ENCODE measurements at regions not wholly inside any gene's neighbourhood (a gene's known extent, or its start where the extent isn't known, plus 50 kb on each side); places are given as distances from the start of the nearest gene placed in this dataset.

DNA sequence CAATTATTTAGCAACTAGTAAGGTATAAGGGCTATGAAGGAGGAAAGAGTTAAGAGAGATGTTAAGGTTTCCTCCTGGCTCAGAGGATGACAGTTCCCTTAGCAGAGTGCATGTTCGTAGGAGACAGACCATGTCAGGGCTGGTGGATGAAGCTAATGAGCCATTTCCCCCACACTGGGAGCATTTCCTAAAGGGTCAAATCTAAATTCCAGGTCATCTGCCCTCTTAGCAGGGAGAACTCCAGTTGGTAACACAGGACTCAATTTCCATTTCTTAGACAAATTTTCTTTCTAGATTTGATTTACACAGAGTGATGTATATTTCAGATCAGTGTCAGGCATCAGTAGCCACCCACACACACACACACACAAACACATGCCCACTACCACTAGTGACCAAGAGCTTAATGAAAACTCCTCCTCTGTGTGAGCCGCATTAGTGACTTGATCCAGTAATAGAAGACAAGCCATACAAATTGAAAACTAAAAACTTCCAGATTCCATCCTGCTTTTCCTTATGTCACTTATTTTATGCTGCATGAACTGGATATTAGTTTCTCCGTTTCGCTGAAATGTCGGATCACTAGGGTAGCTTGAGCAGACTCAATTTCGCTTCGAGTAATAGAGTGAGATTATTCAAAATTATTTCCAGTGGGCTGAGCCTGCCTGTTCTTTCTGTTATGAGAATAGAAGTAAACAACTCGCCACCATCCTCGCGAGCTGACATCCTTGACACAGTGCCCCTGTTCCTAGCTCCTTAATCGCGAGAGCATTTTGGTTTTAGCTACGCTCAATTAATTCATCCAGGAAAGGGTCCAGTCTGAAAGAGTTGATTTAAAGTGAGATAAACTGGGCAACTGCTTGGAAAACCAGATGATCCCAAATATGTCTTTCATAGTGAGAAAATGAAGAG is 582.6 kb downstream of the SOX6 start:
- Mint-ChIP-seq H3K9me3 (ENCODE audit: unreplicated experiment) (no peaks in the 10 kb centered on the region), H3K36me3 (ENCODE audit: unreplicated experiment) (no peaks in the 10 kb centered on the region), H3K27ac (ENCODE audit: unreplicated experiment) (peak overlapping the region; percentile 94), H3K4me1 (ENCODE audit: unreplicated experiment) (peaks cover 44% of the 10 kb centered on the region), H3K4me3 (ENCODE audit: unreplicated experiment) (no peak overlapping the region), H3K27me3 (ENCODE audit: unreplicated experiment) (peaks cover 2% of the 10 kb centered on the region)
- TF ChIP-seq, protein P1, sequence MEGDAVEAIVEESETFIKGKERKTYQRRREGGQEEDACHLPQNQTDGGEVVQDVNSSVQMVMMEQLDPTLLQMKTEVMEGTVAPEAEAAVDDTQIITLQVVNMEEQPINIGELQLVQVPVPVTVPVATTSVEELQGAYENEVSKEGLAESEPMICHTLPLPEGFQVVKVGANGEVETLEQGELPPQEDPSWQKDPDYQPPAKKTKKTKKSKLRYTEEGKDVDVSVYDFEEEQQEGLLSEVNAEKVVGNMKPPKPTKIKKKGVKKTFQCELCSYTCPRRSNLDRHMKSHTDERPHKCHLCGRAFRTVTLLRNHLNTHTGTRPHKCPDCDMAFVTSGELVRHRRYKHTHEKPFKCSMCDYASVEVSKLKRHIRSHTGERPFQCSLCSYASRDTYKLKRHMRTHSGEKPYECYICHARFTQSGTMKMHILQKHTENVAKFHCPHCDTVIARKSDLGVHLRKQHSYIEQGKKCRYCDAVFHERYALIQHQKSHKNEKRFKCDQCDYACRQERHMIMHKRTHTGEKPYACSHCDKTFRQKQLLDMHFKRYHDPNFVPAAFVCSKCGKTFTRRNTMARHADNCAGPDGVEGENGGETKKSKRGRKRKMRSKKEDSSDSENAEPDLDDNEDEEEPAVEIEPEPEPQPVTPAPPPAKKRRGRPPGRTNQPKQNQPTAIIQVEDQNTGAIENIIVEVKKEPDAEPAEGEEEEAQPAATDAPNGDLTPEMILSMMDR (IDR thresholded peaks at IDR 0.05), result no peak
- DNase-seq (ENCODE audit: extremely low spot score, unreplicated experiment), result no peak

DNA sequence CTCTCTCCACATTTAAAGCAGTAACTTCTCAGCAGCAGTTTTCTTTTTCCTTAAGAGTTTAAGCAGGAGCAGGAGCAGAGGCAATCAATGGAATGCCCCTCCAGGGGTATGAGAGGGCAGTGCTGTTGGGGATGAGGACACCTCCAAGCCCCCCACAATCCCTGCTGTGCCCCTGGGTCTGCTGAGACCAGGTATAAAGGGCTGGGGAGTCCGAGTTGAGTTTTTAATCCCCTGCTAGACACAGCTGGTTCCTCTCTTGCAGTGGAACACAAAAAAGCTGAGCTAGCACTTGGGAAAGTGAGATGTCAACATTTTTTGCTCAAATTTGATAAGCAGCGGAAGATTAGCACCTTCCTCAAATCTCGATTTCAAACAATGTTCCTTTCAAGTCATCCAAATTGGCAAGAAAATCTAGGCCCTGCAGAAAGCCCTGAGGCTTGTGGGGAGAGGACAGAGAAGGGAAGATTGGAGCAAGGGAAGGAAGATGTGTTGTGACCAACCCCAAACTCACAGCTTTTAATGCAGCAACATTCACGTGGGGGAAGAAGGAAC is 581.9 kb downstream of the SOX6 start:
- Mint-ChIP-seq H3K4me1 (ENCODE audit: unreplicated experiment) (peaks cover 46% of the 10 kb centered on the region), H3K9me3 (ENCODE audit: unreplicated experiment) (no peaks in the 10 kb centered on the region), H3K4me3 (ENCODE audit: unreplicated experiment) (no peak overlapping the region), H3K27me3 (ENCODE audit: unreplicated experiment) (peaks cover 2% of the 10 kb centered on the region), H3K27ac (ENCODE audit: unreplicated experiment) (peak overlapping the region; percentile 94), H3K36me3 (ENCODE audit: unreplicated experiment) (no peaks in the 10 kb centered on the region)
- TF ChIP-seq, protein P1 (IDR thresholded peaks at IDR 0.05), result no peak
- DNase-seq (ENCODE audit: extremely low spot score, unreplicated experiment), result no peak

GRCh38 chr11:15775015-15775541 is 581.3 kb downstream of the SOX6 start:
- DNase-seq (ENCODE audit: extremely low spot score, unreplicated experiment), result no peak
- no peaks in the 10 kb centered on the region for H3K36me3 Mint-ChIP-seq (ENCODE audit: unreplicated experiment)
- H3K9me3 Mint-ChIP-seq (ENCODE audit: unreplicated experiment), result no peaks in the 10 kb centered on the region
- TF ChIP-seq, protein P1 (IDR thresholded peaks at IDR 0.05), result no peak
- peaks cover 2% of the 10 kb centered on the region for H3K27me3 Mint-ChIP-seq (ENCODE audit: unreplicated experiment)
- no peak overlapping the region for H3K4me3 Mint-ChIP-seq (ENCODE audit: unreplicated experiment)
- peak overlapping the region; percentile 94 for H3K27ac Mint-ChIP-seq (ENCODE audit: unreplicated experiment)
- H3K4me1 Mint-ChIP-seq (ENCODE audit: unreplicated experiment), result peaks cover 51% of the 10 kb centered on the region

- peaks cover 53% of the 10 kb centered on the region for H3K4me1 Mint-ChIP-seq (ENCODE audit: unreplicated experiment)
- TF ChIP-seq, protein P1 (IDR thresholded peaks at IDR 0.05), result no peak
Observed at GRCh38 chr11:15775797-15776196, 580.5 kb downstream of the SOX6 start.

GRCh38 chr11:15776366-15776765 is 580.0 kb downstream of the SOX6 start:
- H3K4me3 Mint-ChIP-seq (ENCODE audit: unreplicated experiment), result no peak overlapping the region
- TF ChIP-seq, protein P1 (IDR thresholded peaks at IDR 0.05), result no peak
- H3K36me3 Mint-ChIP-seq (ENCODE audit: unreplicated experiment), result no peaks in the 10 kb centered on the region
- peaks cover 2% of the 10 kb centered on the region for H3K27me3 Mint-ChIP-seq (ENCODE audit: unreplicated experiment)
- peaks cover 55% of the 10 kb centered on the region for H3K4me1 Mint-ChIP-seq (ENCODE audit: unreplicated experiment)
- DNase-seq (ENCODE audit: extremely low spot score, unreplicated experiment), result no peak
- no peaks in the 10 kb centered on the region for H3K9me3 Mint-ChIP-seq (ENCODE audit: unreplicated experiment)
- H3K27ac Mint-ChIP-seq (ENCODE audit: unreplicated experiment), result peak overlapping the region; percentile 89

More at GRCh38 chr11:15775797-15776196, 580.5 kb downstream of the SOX6 start:
- Mint-ChIP-seq H3K27me3 (ENCODE audit: unreplicated experiment) (peaks cover 2% of the 10 kb centered on the region), H3K9me3 (ENCODE audit: unreplicated experiment) (no peaks in the 10 kb centered on the region), H3K4me3 (ENCODE audit: unreplicated experiment) (peak overlapping the region; percentile 28), H3K27ac (ENCODE audit: unreplicated experiment) (peak overlapping the region; percentile 89), H3K36me3 (ENCODE audit: unreplicated experiment) (no peaks in the 10 kb centered on the region)
- DNase-seq (ENCODE audit: extremely low spot score, unreplicated experiment), result no peak

All from osteocyte (in vitro differentiated cells).